GDM1 (cell line): ENCODE measurements at regions not wholly inside any gene's neighbourhood (a gene's known extent, or its start where the extent isn't known, plus 50 kb on each side); places are given as distances from the start of the nearest gene placed in this dataset.

Source experiments
- DNase-seq: peaks from one replicate; lab custom pipeline; 2025; lab: John Stamatoyannopoulos, UW

GRCh38 chr11:104433751-104434150 is 269.8 kb upstream of the PDGFD start:
- DNase-seq, result no peak

DNA sequence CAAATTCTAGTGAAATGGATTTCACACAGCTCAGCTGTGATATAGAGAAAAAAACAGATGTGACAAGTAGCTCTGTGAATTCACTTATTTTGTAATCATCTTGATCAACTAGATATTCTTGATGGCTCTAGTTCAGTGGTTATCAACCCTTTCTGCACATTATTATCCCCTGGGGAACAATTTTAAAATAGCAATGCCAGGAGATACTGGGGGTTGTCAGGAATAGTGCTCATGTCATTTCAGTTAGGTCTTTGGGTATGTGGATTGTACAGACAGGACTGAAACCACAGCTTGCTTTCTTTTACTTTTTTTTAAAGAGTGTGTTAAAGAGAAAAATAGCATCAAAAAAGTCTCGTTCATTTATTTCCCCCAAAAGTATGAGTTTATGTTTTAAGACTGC is 269.0 kb upstream of the PDGFD start:
- no peak for DNase-seq

DNA sequence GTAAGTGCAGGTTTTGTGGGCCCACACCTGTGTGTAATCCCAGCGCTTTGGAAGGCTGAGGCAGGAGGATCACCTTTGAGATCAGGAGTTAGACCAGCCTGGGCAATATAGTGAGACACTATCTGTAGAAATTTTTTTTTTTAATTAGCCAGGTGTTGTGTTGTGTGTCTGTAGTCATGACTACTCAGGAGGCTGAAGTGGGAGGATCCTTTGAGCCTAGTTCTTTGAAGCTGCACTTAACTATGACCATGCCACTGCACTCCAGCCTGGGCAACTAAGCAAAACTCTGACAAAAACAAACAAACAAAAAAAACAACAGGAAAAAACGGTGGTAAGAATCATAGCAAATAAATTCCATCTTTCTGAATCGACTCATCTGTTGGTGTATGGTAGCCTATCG is 268.6 kb upstream of the PDGFD start:
- no peak for DNase-seq

GRCh38 chr11:104422324-104422944 is 258.5 kb upstream of the PDGFD start:
- DNase-seq, result no peak

GRCh38 chr11:104410336-104410735 is 246.4 kb upstream of the PDGFD start:
- no peak for DNase-seq

- DNase-seq, result no peak
Observed at GRCh38 chr11:104408630-104409029, 244.7 kb upstream of the PDGFD start.

- no peak for DNase-seq
Observed at GRCh38 chr11:104405277-104405676, 241.3 kb upstream of the PDGFD start.

DNA sequence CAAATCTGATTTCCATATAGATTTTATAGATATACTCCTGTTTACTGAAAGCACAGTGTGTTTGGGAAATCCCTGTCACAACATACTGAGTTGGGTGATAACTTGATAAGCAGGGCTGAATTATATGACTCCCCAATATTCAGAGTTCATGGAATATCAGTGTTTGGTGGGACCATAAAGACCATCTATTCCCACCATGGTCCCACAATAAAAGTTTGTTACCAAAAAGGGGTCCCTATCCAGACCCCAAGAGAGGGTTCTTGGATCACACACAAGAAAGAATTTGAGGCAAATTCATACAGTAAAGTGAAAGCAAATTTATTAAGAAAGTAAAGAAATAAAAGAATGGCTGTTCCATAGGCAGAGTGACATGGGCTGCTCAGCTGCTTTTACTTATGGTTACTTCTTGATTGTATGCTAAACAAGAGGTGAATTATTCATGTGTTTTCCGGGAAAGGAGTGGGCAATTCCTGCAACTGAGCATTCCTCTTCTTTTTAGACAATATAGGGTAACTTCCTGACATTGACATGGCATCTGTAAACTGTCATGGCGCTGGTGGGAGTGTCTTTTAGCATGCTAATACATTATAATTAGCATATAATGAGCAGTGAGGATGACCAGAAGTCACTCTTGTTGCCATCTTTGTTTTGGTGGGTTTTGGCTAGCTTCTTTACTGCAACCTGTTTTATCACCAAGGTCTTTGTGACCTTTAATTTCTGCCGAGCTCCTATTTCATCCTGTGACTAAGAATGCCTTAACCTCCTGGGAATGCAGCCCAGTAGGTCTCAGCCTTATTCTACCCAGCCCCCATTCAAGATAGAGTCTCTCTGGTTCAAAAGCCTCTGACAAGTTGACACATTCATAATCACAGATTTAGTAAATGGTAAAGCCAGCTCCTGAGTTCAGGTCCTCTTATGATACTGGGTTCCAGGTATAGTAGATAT is 240.6 kb upstream of the PDGFD start:
- no peak for DNase-seq

- DNase-seq, result no peak
Observed at GRCh38 chr11:104402812-104403521, 239.0 kb upstream of the PDGFD start.

GRCh38 chr11:104394508-104394907 is 230.6 kb upstream of the PDGFD start:
- DNase-seq, result no peak

GRCh38 chr11:104390651-104391050 is 226.7 kb upstream of the PDGFD start:
- DNase-seq, result no peak

DNA sequence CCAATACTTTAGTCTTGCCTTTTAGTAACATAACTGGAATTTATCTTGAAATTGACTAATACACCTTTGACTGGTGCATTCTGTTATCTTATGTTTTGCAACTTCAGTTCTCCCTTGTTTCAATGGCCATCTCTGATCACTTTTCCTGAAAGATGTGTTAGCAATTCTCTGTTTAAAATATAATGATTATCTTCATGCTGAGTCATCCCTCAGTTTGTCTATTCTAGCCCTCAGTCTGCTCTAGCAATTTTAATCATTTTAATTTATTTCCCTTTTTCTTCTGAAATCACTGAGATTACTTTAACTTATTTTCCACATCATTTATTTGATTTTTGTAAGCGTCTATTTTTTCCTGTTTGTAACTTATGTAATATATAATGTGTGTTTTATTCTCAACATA is 221.9 kb upstream of the PDGFD start:
- no peak for DNase-seq

GRCh38 chr11:104380358-104380757 is 216.4 kb upstream of the PDGFD start:
- DNase-seq, result no peak

GRCh38 chr11:104372111-104372510 is 208.2 kb upstream of the PDGFD start:
- DNase-seq, result no peak

GRCh38 chr11:104370478-104370877 is 206.5 kb upstream of the PDGFD start:
- DNase-seq, result no peak

DNA sequence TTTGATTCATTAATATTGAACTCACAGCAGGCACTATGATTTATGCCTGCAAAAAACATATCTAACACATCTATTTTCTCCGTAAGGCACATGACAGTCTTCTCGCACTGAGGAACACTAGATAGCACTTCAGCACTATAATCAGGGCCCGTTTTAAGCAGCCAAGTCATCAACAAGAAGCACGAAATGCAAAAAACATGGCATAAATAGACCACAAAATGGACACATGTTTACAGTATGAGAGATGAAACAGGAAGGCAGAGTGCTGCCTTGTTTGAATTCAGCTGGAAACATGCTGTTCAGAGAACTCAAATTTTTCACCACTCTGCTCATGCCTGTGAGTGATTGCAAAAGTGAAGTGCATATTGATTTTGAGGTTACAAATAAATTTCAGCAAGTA is 205.8 kb upstream of the PDGFD start:
- DNase-seq, result no peak

GRCh38 chr11:104366321-104366734 is 202.4 kb upstream of the PDGFD start:
- no peak for DNase-seq

GRCh38 chr11:104365676-104366075 is 201.7 kb upstream of the PDGFD start:
- DNase-seq, result no peak

DNA sequence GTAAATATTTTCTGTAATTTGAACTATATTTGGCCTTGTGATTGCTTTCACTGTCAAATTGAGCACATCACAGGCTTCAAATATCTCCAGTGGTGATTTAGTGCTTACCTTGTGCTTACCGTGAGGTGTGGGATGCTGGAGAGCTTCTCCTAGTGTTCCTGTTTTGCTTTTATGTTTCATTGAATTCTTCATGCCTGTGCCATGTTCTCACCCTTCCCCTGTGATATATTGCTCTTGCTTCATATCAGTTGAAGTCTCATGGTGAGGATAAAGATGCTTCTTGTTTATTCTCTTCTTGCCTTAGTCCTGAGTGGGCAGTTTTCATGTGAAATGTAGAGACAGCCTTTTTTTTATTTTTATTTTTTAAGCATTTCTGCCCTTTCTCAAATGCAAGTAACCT is 198.0 kb upstream of the PDGFD start:
- no peak for DNase-seq

DNA sequence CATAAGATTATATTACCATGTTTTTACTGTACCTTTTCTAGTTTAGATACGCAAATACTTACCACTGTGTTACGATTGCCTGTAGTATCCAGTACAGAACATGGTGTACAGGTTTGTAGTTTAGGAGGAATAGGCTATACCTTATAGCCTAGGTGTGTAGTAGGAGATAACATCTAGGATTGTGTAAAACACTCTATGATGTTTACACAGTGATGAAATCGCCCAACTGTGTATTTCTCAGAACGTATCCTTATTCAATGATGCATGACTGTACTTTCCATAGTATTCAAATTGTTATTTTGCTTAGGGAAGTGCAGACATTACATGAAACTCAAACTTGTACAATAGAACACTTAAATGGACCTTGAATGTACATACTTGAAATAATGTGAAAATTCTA is 188.1 kb upstream of the PDGFD start:
- DNase-seq, result no peak

- no peak for DNase-seq
Observed at GRCh38 chr11:104343578-104343977, 179.6 kb upstream of the PDGFD start.

GRCh38 chr11:104340590-104340989 is 176.6 kb upstream of the PDGFD start:
- no peak for DNase-seq

- DNase-seq, result no peak
Observed at GRCh38 chr11:104339380-104339831, 175.5 kb upstream of the PDGFD start.
